GM10266 (cell line): ENCODE measurements at regions not wholly inside any gene's neighbourhood (a gene's known extent, or its start where the extent isn't known, plus 50 kb on each side); places are given as distances from the start of the nearest gene placed in this dataset.

Experiments used
- DNase-seq: peaks from one replicate; pipeline ENCODE4 v3.0.0; 2012; ENCODE audit errors: extremely low spot score
- TF ChIP-seq, protein P1 (sequence below): IDR thresholded peaks from 2 replicates; pipeline ENCODE4 v1.5.1; 2012; ENCODE audit warnings: mild to moderate bottlenecking, low read depth; ENCODE audit not compliant: control insufficient read depth, insufficient read depth; ENCODE audit errors: missing control alignments

DNA sequence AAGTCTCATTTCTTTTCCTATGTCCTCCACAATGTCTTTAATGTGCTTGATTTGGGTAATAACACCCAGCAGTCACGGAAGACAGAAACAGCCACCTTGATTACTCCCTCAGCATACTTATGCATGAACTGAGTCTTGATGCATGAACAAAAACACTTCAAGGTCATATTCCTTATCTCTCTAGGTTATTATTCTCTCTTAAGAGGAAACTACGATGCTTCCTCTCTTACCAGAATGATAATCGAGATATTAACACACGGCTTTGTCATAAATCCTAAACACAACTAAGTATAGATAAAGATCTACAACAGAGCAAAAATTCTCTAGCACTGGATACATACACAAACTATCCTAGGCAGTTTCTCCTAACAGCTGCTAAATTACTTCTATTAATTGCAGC is 583.5 kb upstream of the ATP2B1 start:
- TF ChIP-seq, protein P1, sequence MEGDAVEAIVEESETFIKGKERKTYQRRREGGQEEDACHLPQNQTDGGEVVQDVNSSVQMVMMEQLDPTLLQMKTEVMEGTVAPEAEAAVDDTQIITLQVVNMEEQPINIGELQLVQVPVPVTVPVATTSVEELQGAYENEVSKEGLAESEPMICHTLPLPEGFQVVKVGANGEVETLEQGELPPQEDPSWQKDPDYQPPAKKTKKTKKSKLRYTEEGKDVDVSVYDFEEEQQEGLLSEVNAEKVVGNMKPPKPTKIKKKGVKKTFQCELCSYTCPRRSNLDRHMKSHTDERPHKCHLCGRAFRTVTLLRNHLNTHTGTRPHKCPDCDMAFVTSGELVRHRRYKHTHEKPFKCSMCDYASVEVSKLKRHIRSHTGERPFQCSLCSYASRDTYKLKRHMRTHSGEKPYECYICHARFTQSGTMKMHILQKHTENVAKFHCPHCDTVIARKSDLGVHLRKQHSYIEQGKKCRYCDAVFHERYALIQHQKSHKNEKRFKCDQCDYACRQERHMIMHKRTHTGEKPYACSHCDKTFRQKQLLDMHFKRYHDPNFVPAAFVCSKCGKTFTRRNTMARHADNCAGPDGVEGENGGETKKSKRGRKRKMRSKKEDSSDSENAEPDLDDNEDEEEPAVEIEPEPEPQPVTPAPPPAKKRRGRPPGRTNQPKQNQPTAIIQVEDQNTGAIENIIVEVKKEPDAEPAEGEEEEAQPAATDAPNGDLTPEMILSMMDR: no peak
- no peak for DNase-seq

DNA sequence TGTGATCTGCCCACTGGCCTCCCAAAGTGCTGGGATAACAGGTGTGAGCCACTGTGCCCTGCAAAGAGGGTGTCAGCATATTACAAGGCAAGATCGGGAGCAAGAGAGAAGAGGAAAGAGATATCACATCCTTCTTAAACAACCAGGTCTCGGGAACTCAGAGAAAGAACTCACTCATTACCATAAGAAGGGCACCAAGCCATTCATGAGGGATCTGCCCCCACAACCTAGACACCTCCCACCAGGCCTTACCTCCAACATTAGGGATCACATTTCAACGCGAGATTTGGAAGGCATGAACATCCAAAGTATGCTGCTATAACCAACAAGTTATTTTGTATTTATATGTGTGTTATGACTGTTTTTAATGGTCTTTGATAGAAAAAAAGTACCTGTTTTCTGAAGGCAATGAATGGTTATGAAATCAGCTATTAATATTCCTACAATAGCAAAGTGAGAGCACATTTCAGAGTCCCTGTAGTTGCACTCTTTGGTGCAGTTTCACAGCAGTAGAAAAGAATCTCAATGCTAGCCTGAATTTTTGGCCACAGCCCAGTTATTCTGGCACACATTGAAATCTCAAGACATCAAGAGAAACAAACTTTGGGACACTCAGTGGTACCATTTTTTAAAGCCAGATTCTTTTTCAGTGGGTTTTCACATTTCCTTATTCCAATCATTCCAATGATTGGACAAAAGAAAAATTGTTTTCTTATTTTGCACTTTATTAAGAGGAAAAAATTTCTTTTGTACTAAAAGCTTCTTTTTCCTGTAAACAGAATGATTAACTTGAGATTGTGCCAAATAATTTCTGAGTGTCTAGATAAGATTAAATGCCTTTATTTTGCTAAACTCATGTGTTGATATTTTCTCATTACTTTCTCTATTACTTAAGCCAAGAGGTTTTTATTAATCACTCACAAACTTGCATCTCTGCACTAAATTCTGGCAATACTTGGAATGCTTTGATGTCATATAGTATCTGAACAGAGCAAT is 582.6 kb upstream of the ATP2B1 start:
- TF ChIP-seq, protein P1: no peak
- DNase-seq: no peak

DNA sequence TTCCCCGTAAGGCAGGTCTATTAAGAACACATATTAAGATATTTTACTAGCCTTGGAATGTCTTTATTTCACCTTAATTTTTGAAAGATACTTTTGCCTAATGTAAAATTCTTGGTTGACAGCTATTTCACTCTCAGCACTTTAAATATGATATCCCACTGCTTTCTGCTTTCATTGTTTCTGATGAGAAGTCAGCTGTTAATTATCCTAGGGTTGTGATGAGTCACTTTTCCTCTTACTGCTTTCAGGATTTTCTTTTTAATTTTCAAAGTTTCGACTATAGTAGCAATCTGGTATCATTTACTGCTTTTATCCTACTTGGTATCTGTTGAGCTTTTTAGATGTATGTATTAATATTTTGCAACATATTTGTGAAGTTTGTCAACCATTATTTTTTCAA is 578.9 kb upstream of the ATP2B1 start:
- DNase-seq: no peak
- TF ChIP-seq, protein P1: no peak

GRCh38 chr12:90281154-90281868 is 572.7 kb upstream of the ATP2B1 start:
- TF ChIP-seq, protein P1: no peak
- DNase-seq: no peak

DNA sequence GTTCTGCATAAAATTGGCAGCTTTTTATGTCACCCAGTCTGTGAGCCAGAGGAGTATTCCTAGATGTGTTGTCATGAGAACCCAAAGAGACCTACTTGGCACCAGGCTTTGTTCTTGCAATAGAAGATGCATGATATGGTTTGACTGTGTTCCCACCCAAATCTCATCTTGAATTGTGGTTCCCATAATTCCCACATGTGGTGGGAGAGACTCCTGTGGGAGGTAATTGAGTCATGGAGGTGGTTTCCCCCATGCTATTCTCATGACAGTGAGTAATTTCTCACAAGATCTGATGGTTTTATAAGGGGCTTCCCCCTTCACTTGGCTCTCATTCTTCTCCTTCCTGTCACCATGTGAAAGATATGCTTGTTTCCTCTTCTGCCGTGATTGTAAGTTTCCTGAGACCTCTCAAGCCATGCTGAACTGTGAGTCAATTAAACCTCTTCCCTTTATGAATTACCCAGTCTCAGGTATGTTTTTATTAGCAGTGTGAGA is 572.0 kb upstream of the ATP2B1 start:
- DNase-seq: no peak
- TF ChIP-seq, protein P1: no peak

- DNase-seq: no peak
Observed at GRCh38 chr12:90280033-90280432, 571.4 kb upstream of the ATP2B1 start.

More at GRCh38 chr12:90280033-90280432, 571.4 kb upstream of the ATP2B1 start:
- TF ChIP-seq, protein P1: no peak
